ENCODE measurements at regions not wholly inside any gene's neighbourhood (a gene's known extent, or its start where the extent isn't known, plus 50 kb on each side); places are given as distances from the start of the nearest gene placed in this dataset.

- no peak for TF ChIP-seq POLR2AphosphoS5 (IDR thresholded peaks at IDR 0.05)
- no peak for TF ChIP-seq POLR2A (IDR thresholded peaks at IDR 0.05)
- no peak for TF ChIP-seq CTCF (IDR thresholded peaks at IDR 0.05)
- TF ChIP-seq EP300 (IDR thresholded peaks at IDR 0.05) = no peak
These were observed 424.3 kb upstream of the NRG3 start for GRCh38 chr10:81450651-81451050.
